ENCODE measurements at regions not wholly inside any gene's neighbourhood (a gene's known extent, or its start where the extent isn't known, plus 50 kb on each side); places are given as distances from the start of the nearest gene placed in this dataset.

- TF ChIP-seq EZH2 (IDR thresholded peaks at IDR 0.05; ENCODE audit: insufficient read depth, low read length) (no peak), CTCF (IDR thresholded peaks at IDR 0.05; ENCODE audit: insufficient read depth, low read depth, low read length) (no peak)
Observed at GRCh38 chr3:5299161-5299560, 111.7 kb downstream of the EDEM1 start.
